NCI-H2081 (cell line): ENCODE measurements at regions not wholly inside any gene's neighbourhood (a gene's known extent, or its start where the extent isn't known, plus 50 kb on each side); places are given as distances from the start of the nearest gene placed in this dataset.

Experiments
- DNase-seq, 2 experiments: peaks; one replicate each; lab custom pipeline; 2025; lab: John Stamatoyannopoulos, UW

- DNase-seq = no peak
Measured at GRCh38 chr1:219476116-219476515, 136.8 kb downstream of the ZC3H11B start.

GRCh38 chr1:219472596-219472995 is 140.3 kb downstream of the ZC3H11B start:
- no peak for DNase-seq

DNA sequence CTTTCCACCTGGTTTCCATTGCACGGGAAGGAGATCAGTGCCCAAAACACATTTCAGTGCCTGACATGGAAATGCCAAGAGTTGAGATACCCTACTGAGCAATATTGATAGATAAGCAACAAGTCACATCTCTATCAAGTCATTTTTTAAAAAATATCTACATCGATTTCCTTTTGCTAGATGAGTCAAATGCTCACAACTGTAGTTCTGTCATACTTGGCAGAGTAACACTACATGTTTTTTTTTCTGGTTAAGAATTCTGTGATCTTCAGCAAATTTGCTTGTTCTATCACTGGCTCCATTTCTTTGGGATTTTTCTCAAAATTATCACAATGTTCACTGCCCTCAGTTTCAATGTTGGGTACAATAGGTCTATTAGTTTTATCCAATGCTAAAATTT is 145.4 kb downstream of the ZC3H11B start:
- no peak for DNase-seq

DNA sequence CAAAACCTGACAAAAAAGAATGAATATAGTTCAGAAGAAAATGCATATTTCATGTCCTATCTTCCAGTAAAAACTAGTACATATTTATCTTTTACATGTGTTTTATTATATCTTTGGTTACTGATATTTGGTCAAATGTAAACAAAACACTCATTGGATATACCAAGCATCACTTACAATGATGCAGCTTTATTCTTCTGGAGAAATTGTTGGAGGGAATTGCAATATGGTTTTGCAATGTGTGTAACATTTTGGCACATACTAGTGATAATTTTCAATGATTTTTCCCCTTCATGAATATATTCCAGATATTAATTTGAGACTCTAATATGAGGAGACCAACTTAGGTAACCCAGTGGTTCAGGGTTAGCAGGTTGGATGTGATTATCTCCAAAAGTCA is 146.1 kb downstream of the ZC3H11B start:
- no peak for DNase-seq

DNA sequence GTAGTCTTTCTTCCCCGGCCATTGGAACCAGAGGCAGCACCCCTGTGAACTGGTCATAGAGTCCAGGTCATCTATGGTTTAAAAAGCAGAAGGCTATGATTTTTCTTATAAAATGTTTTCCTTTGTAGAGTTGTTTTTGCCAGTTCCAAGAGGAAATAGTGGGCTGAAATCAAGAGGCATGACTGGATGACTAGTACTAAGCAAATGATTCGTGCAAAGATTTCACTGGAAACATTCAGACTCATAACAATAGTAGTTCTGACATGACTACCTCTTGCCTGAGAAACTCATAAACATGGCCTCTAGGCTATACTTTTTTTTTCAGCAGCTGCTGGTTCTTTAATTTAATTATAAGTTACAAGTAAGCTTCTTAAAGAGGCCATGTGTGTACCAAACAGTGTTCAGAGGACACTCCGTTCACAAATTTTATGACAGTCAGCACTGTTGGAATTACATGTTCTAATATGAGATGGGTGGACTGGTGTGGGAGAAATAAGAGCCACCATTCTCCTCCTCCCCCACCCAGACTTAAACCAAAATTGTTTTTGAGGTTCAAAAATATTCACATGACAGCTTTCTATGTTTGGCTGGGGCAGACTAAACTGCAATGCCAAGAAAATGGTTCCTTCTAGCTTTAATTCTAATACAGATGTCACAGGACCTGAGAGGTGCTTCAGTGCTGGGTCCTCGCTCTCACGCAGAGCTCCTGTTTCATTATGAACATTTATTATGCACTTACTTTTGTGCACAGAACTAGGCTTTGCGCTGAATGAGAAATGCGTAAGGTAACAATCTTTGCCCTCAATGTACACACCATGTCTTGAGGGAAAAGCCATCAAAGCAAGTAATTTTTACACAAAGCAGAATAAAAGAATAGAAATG is 147.5 kb downstream of the ZC3H11B start:
- DNase-seq = no peak

- DNase-seq = no peak
Measured at GRCh38 chr1:219463636-219464035, 149.3 kb downstream of the ZC3H11B start.

GRCh38 chr1:219461981-219462400 is 150.9 kb downstream of the ZC3H11B start:
- DNase-seq = no peak

- DNase-seq = no peak
Measured at GRCh38 chr1:219460896-219461815, 151.7 kb downstream of the ZC3H11B start.

DNA sequence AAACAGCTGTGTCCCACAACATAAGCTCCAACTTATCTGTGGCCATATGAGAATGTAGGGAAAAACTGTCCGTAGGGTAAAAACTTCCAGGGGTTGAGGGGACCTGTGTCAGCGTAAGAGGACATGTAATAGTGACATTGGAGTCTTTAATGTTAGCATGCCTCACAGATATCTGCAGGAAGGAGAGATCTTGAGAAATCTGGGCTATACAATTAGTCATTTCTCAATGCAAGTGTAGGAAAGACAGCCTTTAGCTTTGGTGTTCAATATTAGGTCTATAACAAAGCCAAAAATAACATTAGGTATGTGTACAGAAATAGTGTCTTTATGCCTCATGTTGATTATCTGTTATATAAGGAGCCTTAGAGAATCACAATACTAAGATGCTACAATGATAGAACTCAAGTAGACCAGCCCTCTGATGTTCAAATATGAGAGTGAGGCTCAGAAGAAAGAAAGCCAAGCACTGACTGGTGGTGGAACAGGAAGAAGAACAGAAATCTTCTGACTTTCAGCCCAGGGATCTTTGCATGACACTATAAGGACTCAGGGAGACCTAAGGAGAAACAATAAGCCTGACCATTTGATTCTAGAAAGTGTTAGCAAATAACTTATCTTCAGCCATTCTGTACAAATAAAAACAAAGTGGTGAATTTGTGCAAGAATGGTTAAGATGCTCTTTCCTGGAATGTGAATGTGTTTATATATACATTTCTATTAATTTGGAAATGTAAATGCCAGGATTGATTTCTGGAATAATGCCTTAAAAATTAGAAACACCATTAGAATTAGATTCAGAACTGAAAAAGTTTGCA is 152.6 kb downstream of the ZC3H11B start:
- no peak for DNase-seq

GRCh38 chr1:219459351-219460080 is 153.4 kb downstream of the ZC3H11B start:
- DNase-seq = peak in 1 of 2 experiments; percentile 8

DNA sequence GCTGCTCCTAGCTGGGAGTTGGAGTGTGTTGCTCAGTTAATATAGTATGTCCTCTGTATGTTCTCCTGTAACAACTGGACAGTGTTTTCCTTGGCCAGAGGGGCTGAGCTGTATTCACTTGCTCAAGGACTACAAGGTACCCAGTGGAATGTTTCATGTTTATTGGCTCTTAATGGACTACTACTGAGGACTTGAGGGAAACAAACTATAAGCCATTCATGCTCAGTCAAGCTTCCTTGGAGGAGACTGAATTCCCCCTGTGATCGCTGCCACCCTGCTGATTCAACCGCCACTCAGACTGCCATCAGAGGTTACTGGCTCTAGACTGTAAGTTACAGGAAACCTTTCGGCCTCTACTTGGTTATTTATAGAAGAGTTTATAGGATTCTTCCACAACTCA is 166.6 kb downstream of the ZC3H11B start:
- no peak for DNase-seq

DNA sequence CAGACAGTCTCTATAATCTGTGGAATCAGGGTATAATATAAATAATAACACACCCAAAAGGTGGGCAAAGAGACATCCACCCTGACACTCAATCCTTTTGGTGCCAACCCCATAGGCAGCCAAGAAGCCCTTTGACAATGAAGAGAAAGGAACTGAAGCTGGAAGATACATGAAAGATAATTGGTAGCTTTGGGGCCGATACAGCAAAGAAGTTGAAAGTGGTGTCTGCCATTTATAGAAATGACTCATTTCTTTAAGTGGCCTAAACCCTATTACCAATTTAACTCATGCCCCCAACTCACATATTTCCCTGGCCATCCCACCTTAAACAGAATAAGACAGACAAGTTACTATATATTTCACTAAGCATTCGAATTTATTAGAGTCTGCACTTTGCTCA is 167.0 kb downstream of the ZC3H11B start:
- no peak for DNase-seq

DNA sequence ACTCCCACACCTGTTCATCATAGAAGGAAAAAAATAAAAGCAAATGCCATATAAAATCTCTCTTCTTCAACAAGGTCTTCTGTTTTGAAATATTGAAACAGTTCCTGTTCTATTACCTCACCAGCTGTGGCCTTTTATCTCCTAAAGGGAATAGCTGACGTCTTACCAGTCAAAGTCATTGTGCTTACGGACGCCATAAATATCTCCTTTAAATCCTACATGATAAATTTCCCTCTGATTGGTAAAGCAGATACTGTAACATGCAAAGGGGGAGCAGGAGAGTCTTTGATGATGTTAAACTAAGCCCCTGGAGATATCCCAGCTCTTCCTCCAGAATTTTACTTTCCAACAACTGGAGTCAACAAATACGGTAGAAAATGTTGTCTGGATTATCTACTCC is 168.4 kb downstream of the ZC3H11B start:
- DNase-seq = no peak

DNA sequence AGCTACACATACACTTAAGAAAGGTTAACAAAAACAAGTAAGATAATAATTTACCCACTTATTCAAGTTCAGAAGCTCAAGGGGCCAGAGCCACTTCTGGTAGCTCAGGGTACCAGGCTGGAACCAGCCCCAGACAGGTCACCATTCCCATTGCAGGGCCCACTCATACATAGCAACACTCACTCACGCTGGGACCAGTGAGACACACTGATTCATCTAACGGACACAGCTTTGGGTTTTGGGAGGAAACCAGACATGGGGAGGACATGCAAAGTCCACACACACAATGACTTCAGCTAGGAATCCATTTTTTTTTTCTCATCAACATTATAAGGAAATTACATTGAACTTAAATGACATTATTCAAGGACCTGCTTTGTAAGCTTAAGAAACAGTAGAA is 169.1 kb downstream of the ZC3H11B start:
- no peak for DNase-seq

DNA sequence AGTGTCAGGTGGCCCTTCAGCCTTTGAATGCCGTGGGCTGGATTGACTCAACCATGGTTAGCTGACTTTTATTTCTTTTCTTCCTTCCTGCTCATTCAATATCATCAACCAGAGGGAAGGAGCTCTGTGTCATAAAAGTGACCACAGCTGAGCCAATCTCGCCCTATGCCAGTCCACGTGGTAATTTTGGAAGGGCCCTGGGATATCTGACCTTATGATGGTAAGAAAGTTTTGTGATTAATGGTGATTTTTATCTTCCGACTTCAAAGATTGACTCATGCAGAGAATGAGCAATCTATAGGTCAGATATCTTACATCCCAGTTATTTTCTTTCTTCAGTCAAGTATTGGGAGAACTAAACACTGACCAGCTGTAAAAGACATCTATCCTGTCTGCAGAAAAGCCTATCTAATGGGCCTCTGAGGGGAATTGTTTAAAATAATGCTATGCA is 170.3 kb downstream of the ZC3H11B start:
- no peak for DNase-seq

DNA sequence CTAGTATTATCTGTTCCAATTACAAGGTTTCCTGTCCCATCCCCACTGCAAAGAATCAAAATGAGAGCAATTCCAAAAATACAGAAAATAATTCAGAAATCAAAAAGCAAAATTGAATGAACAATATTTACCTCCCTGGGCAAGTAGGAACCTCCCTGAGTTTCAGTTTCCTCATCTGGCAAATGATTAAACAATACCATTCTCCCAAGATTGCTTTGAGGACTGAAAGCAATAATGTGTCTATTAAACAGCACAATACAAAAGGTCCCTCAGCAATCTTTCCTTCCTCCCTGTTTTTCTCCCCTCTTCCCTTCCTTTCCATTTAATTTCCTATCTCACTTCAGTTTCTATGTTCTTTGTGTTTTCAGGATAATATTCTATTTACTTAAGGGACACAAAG is 171.0 kb downstream of the ZC3H11B start:
- no peak for DNase-seq

- DNase-seq = no peak
Measured at GRCh38 chr1:219439376-219439775, 173.5 kb downstream of the ZC3H11B start.

DNA sequence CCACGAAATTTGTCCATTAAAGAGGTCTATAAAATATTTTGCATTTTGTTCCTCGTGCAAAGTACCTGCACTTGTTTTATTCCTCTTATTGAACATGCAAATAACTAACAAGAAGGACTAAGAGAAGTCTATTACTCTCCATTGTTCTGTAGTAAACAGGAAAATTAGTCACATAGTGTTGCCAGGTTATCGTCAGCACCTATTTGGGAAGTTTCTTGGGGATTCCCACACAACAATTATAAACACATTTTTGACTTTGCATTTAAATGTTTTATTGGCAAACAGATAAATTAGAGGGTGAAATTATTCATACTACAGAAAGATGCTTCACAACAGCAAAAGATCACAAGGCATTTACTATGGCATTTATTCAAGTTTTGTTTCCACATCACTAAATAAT is 174.5 kb downstream of the ZC3H11B start:
- no peak for DNase-seq

DNA sequence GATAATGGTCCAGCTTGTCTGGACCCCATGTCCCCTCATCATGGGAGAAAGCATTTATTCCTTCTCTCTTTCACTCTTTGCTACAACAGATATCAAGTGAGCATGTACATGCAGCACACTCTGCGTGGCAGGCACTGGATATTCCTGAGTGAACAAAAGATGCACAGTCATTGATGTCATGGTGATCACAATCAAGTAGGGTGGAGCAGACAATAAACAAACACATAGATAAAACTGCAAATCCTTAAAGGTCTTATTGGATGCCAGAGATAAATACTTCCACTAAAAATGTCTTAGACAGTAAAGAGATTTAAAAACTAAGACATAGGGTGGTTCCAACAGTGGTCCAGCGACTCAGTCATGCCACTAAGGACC is 178.0 kb downstream of the ZC3H11B start:
- DNase-seq = no peak

DNA sequence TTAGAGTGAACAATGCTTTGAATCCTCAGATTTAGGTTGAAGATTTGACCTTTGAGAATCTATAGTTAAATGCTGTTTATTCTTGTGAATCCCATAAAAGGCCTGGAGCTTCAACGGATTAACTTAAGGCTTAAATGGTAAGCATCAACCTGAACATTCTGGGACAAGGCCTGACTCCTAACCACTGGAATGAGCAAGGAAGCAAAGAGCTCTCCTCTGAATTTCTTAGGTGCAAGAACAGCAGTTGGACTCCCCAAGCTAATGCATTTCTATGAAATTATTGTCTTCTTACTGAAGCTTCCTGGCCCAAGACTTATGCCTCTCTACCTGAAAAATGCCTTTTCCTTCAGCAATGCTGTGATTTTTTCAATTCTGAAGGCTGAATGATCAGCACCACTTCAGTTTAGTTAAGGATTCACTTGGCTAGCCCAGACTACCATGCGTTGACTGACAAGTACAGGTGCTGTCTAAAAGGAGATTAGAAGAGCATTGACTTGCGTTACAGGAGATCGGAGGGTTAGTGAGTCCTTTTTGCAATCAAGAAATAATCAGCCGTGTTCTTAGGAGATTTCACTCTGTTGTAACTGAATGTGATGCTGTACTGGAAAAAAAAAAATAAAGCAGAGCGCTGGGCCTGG is 178.5 kb downstream of the ZC3H11B start:
- DNase-seq = no peak
